K562 (cell line): ENCODE measurements at regions not wholly inside any gene's neighbourhood (a gene's known extent, or its start where the extent isn't known, plus 50 kb on each side); places are given as distances from the start of the nearest gene placed in this dataset.

Source experiments
- ATAC-seq: fragments of 200-7000 bp; cut with Tn5 transposase; 3 replicates; pipeline ENCODE4 v1.9.1; 2020; ENCODE audit warnings: moderate library complexity
- BruUV-seq: library from RNA; stranded (reverse); fragments of 400-500 nt; replicated peaks from 2 replicates; lab custom pipeline; 2021; lab: Mats Ljungman, UMichigan
- CTCF ChIA-PET: fragments of 300-600 bp; formaldehyde crosslinking; extraction: SDS; loops from one replicate; lab custom pipeline; 2021; ENCODE audit warnings: low intra/inter-chr PET ratio; lab: Yijun Ruan, JAX
- POLR2A ChIA-PET: fragments of 300-600, 350-650 bp; sonication (Branson Sonifier 250); formaldehyde crosslinking; extraction: SDS; loops from one replicate; lab custom pipeline; 2021; ENCODE audit warnings: antibody characterized with exemption, inconsistent platforms; lab: Yijun Ruan, JAX
- DNase-seq, 4 experiments: peaks; one replicate each; pipeline versions ENCODE4 v3.0.0 to v3.0.0-alpha.2; 2011 to 2018; ENCODE audit warnings: low spot score in 3 of 4, mixed read lengths in 3 of 4; ENCODE audit errors: extremely low read depth in 1 of 4
- FAIRE-seq: peaks from 2 replicates; lab custom pipeline; 2011; peaks lifted over from hg19 to GRCh38; lab: Jason Lieb, UNC
- H2AFZ ChIP-seq: 2 replicates; pipeline ENCODE4 v1.6.0; 2011; ENCODE audit warnings: low read depth, low read length, control low read depth, inconsistent platforms
- H3K27ac ChIP-seq: fragments of 200-600 bp; 3 replicates; pipeline ENCODE4 v1.8.0; 2011; ENCODE audit warnings: low read depth, mild to moderate bottlenecking, control low read depth, inconsistent platforms, low read length, moderate library complexity, mixed read lengths; ENCODE audit errors: extremely low read depth
- H3K27me3 ChIP-seq, 2 experiments: fragments of 300-600 bp in 1 of 2; 2 replicates in 1 of 2; 3 replicates in 1 of 2; pipeline versions ENCODE4 v1.6.0 to v1.8.0; 2011; ENCODE audit warnings: inconsistent platforms in 2 of 2, low read length in 2 of 2, mild to moderate bottlenecking in 1 of 2, mixed read lengths in 1 of 2, moderate library complexity in 1 of 2; ENCODE audit not compliant: control insufficient read depth in 2 of 2, insufficient read depth in 2 of 2
- H3K36me3 ChIP-seq: fragments of 300-600 bp; 3 replicates; pipeline ENCODE4 v1.8.0; 2011; ENCODE audit warnings: mild to moderate bottlenecking, low read length, inconsistent platforms; ENCODE audit not compliant: control insufficient read depth, insufficient read depth
- H3K4me1 ChIP-seq, 2 experiments: fragments of 200-600 bp in 1 of 2; replicated peaks in 1 of 2; 2 replicates in 1 of 2; 3 replicates in 1 of 2; pipeline versions ENCODE4 v1.5.1 to v1.8.0; 2011; ENCODE audit warnings: inconsistent platforms in 2 of 2, low read length in 2 of 2, mild to moderate bottlenecking in 1 of 2, mixed read lengths in 1 of 2, moderate library complexity in 1 of 2; ENCODE audit not compliant: control insufficient read depth in 2 of 2, insufficient read depth in 2 of 2
- H3K4me2 ChIP-seq: 2 replicates; pipeline ENCODE4 v1.6.1; 2011; ENCODE audit warnings: low read length, control low read depth, inconsistent platforms, mixed read lengths; ENCODE audit not compliant: insufficient read depth
- H3K4me3 ChIP-seq: fragments of 200-600 bp; sonication (generic), shearing (Covaris generic); 2 replicates; pipeline ENCODE4 v1.5.1; 2016; ENCODE audit warnings: control low read depth, inconsistent platforms
- H3K79me2 ChIP-seq: fragments of 200-600 bp; 3 replicates; pipeline ENCODE4 v1.8.0; 2011; ENCODE audit warnings: low read length, inconsistent platforms; ENCODE audit not compliant: control insufficient read depth, insufficient read depth
- H3K9ac ChIP-seq, 2 experiments: 2 replicates each; pipeline versions ENCODE4 v1.6.0 to v1.6.1; 2011; ENCODE audit warnings: low read depth in 2 of 2, low read length in 2 of 2, control low read depth in 1 of 2, inconsistent platforms in 1 of 2, mild to moderate bottlenecking in 1 of 2, mixed read lengths in 1 of 2; ENCODE audit not compliant: insufficient read depth in 1 of 2
- H3K9me1 ChIP-seq: one replicate; pipeline ENCODE4 v1.6.0; 2011; ENCODE audit warnings: inconsistent platforms, mild to moderate bottlenecking, low read length, moderate library complexity; ENCODE audit not compliant: control insufficient read depth, insufficient read depth
- H3K9me3 ChIP-seq: replicated peaks from 2 replicates; pipeline ENCODE4 v1.5.1; 2011; ENCODE audit warnings: low read depth, low read length, inconsistent platforms; ENCODE audit not compliant: control insufficient read depth, insufficient read depth
- H4K20me1 ChIP-seq: replicated peaks from 2 replicates; pipeline ENCODE4 v1.6.1; 2011; ENCODE audit warnings: low read length, inconsistent platforms, mixed read lengths; ENCODE audit not compliant: control insufficient read depth, insufficient read depth
- AFF1 ChIP-seq, 2 experiments: fragments of 450-650 bp; IDR thresholded peaks; 2 replicates each; pipeline ENCODE4 v1.6.1; 2018; ENCODE audit warnings: mild to moderate bottlenecking in 2 of 2, low read depth in 1 of 2; ENCODE audit not compliant: partially characterized antibody in 2 of 2
- GABPA ChIP-seq: fragments of 200-800 bp; sonication (Bioruptor generic); conservative IDR thresholded peaks from 2 replicates; pipeline ENCODE4 v1.6.1; 2016; ENCODE audit warnings: low read depth, missing genetic modification characterization, missing compliant biosample characterization
- HMGN3 ChIP-seq: IDR thresholded peaks from 2 replicates; pipeline ENCODE4 v1.6.1; 2011; ENCODE audit warnings: borderline replicate concordance, low read depth, mild to moderate bottlenecking, mixed read lengths, low read length; ENCODE audit not compliant: insufficient read length; ENCODE audit errors: extremely low read depth
- IRF1 ChIP-seq: sonication (generic); formaldehyde crosslinking; IDR thresholded peaks from 2 replicates; pipeline ENCODE4 v1.8.0; 2022; ENCODE audit warnings: missing genetic modification reagents, mild to moderate bottlenecking, borderline replicate concordance
- NCOA1 ChIP-seq: fragments of 450-650 bp; IDR thresholded peaks from 2 replicates; pipeline ENCODE4 v1.6.1; 2016; ENCODE audit warnings: low read depth
- PRPF4 ChIP-seq: fragments of 200-400 bp; formaldehyde crosslinking; IDR thresholded peaks from one replicate; pipeline ENCODE4 v1.6.1; 2017; ENCODE audit warnings: low read length, low read depth, mild to moderate bottlenecking; ENCODE audit not compliant: insufficient read depth, poor library complexity, severe bottlenecking
- SAFB ChIP-seq: fragments of 200-400 bp; formaldehyde crosslinking; IDR thresholded peaks from 2 replicates; pipeline ENCODE4 v1.6.1; 2017; ENCODE audit warnings: low read depth, low read length, borderline replicate concordance
- TCF15 ChIP-seq: fragments of 250-450 bp; sonication (Bioruptor Pico); IDR thresholded peaks from 2 replicates; pipeline ENCODE4 v1.8.0; 2022; ENCODE audit warnings: moderate library complexity, mild to moderate bottlenecking, inconsistent platforms
- TGIF2 ChIP-seq: sonication (generic); formaldehyde crosslinking; IDR thresholded peaks from 2 replicates; pipeline ENCODE4 v1.8.1; 2022; ENCODE audit warnings: mild to moderate bottlenecking, missing genetic modification reagents, moderate library complexity
- ZBTB1 ChIP-seq: sonication (generic); formaldehyde crosslinking; IDR thresholded peaks from 2 replicates; pipeline ENCODE4 v1.8.1; 2023; ENCODE audit warnings: missing genetic modification reagents, low read depth, mild to moderate bottlenecking, borderline replicate concordance
- ZBTB17 ChIP-seq: fragments of 450-650 bp; formaldehyde crosslinking; IDR thresholded peaks from 2 replicates; pipeline ENCODE4 v1.4.0; 2020; ENCODE audit warnings: mild to moderate bottlenecking
- ZNF121 ChIP-seq: sonication (generic); formaldehyde crosslinking; conservative IDR thresholded peaks from 2 replicates; pipeline ENCODE4 v1.8.0; 2022; ENCODE audit warnings: missing genetic modification reagents
- ZNF197 ChIP-seq: fragments of 200-800 bp; sonication (Bioruptor generic); IDR thresholded peaks from 2 replicates; pipeline ENCODE4 v1.6.1; 2016; ENCODE audit warnings: low read depth, missing genetic modification characterization, missing compliant biosample characterization
- ZNF507 ChIP-seq: conservative IDR thresholded peaks from 2 replicates; pipeline ENCODE4 v1.6.1; 2017; ENCODE audit warnings: missing genetic modification characterization, missing compliant biosample characterization
- WGBS: fragments of 100-300 bp; shearing (Covaris generic); methylation state at CpG from one replicate; pipeline ENCODE4 v1.1.6; 2016; ENCODE audit warnings: low coverage, mixed read lengths; ENCODE audit not compliant: insufficient coverage; ENCODE audit errors: missing lambda C conversion rate; 5-methylcytosine and 5-hydroxymethylcytosine counted together
- in situ Hi-C: fragments of 300-500 bp; cut with MboI; formaldehyde crosslinking; loops from 4 replicates; pipeline ENCODE4 v1.15.0; 2018; ENCODE audit warnings: inconsistent platforms, mixed read lengths
- intact Hi-C: fragments of 100-400 bp; cut with micrococcal nuclease; formaldehyde crosslinking; loops from 2 replicates; pipeline ENCODE4 v1.14.2; 2022

GRCh38 chr6:170181338-170181690 lies 109.6 kb downstream of the DLL1 start (continued):
- no peak for TF ChIP-seq AFF1 (IDR thresholded peaks at IDR 0.05; ENCODE audit: low read depth in 1 of 2, partially characterized antibody in 2 of 2)
- TF ChIP-seq TCF15 (CRISPR knock-in tag): no peak
- TF ChIP-seq SAFB: no peak
- TF ChIP-seq ZBTB17 (CRISPR knock-in tag): no peak
- TF ChIP-seq, all 486 proteins: peak for 0

GRCh38 chr6:170180671-170181337 lies 110.1 kb downstream of the DLL1 start:
- under 1% methylated on average over 23 of the region's 23 CpGs for WGBS
- ChIA-PET POLR2A (interaction anchor here (0.8 to 1.4 kb wide), 3 partner anchors 8 to 13 kb away, joined by 3 to 5 read pairs (median 3); no protein-coding TSS in a partner anchor), CTCF (no interaction called here)
- in situ Hi-C loops: no loop called here
- no peaks in the 10 kb centered on the region for H3K79me2 ChIP-seq
- H3K4me1 ChIP-seq: peaks cover 0 to 14% of the 10 kb centered on the region in 2 experiments; a peak in 1 of 5 replicates
- H3K36me3 ChIP-seq: no peaks in the 10 kb centered on the region
- H3K9ac ChIP-seq: no peak overlapping the region
- FAIRE-seq: no peak
- no peak overlapping the region for H3K4me3 ChIP-seq
- peaks cover under 1 to 15% of the 10 kb centered on the region in 2 experiments; a peak in 3 of 5 replicates for H3K27me3 ChIP-seq
- H2AFZ ChIP-seq: no peak overlapping the region
- no peaks in the 10 kb centered on the region for H3K9me1 ChIP-seq
- intact Hi-C loops: no loop called here
- no peak overlapping the region for H3K27ac ChIP-seq
- 0 out of 2 replicates have a peak, but pooled peaks cover 4% of the 10 kb centered on the region for H3K9me3 ChIP-seq
- no peak overlapping the region for H3K4me2 ChIP-seq
- ATAC-seq: no peak
- no peak for DNase-seq
- BruUV-seq: no TSS peak
- no peaks in the 10 kb centered on the region for H4K20me1 ChIP-seq
- TF ChIP-seq ZNF121 (CRISPR knock-in tag) (no peak), HMGN3 (no peak), TGIF2 (CRISPR knock-in tag) (no peak), ZNF507 (tag) (no peak), ZNF197 (no peak), NCOA1 (no peak), IRF1 (no peak), GABPA (no peak), PRPF4 (no peak), ZBTB1 (no peak)
